H1 (cell line): ENCODE measurements at regions not wholly inside any gene's neighbourhood (a gene's known extent, or its start where the extent isn't known, plus 50 kb on each side); places are given as distances from the start of the nearest gene placed in this dataset.

Experiments
- CTCF ChIA-PET: fragments of 300-600 bp; sonication (Branson Sonifier 250); formaldehyde crosslinking; loops from one replicate; lab custom pipeline; 2021; ENCODE audit not compliant: partially characterized antibody; lab: Charles Lee
- POLR2A ChIA-PET: fragments of 300-600 bp; sonication (Branson Sonifier 250); formaldehyde crosslinking; loops from one replicate; lab custom pipeline; 2021; ENCODE audit warnings: inconsistent platforms; ENCODE audit not compliant: partially characterized antibody; lab: Charles Lee
- DNase-seq, 2 experiments: peaks; one replicate each; pipeline versions ENCODE4 v3.0.0 to v3.0.0-alpha.2; 2010 to 2022; ENCODE audit warnings: low spot score in 2 of 2, low read depth in 1 of 2, mixed read lengths in 1 of 2
- FAIRE-seq: peaks from 2 replicates; lab custom pipeline; 2011; peaks lifted over from hg19 to GRCh38; lab: Jason Lieb, UNC
- H2AFZ ChIP-seq: 2 replicates; pipeline ENCODE4 v1.8.1; 2012; ENCODE audit warnings: low read length, inconsistent platforms
- H2AK5ac ChIP-seq: 2 replicates; pipeline ENCODE4 v1.6.1; 2013; ENCODE audit warnings: low read depth, low read length
- H2BK120ac ChIP-seq: replicated peaks from 2 replicates; pipeline ENCODE3; 2013; ENCODE audit warnings: low read depth, low read length, inconsistent platforms
- H2BK12ac ChIP-seq: 2 replicates; pipeline ENCODE4 v1.6.1; 2013; ENCODE audit warnings: low read depth, low read length
- H2BK15ac ChIP-seq: 2 replicates; pipeline ENCODE4 v1.6.1; 2013; ENCODE audit warnings: low read length
- H2BK20ac ChIP-seq: 2 replicates; pipeline ENCODE4 v1.6.1; 2013; ENCODE audit warnings: low read length
- H2BK5ac ChIP-seq: 2 replicates; pipeline ENCODE4 v1.6.1; 2013; ENCODE audit warnings: low read depth, low read length
- H3K14ac ChIP-seq: 2 replicates; pipeline ENCODE4 v1.6.1; 2013; ENCODE audit warnings: inconsistent platforms; ENCODE audit not compliant: insufficient read length
- H3K18ac ChIP-seq: 2 replicates; pipeline ENCODE4 v1.6.1; 2013; ENCODE audit warnings: low read length; ENCODE audit errors: extremely low read depth
- H3K23ac ChIP-seq: 2 replicates; pipeline ENCODE4 v1.6.1; 2013; ENCODE audit warnings: inconsistent platforms; ENCODE audit not compliant: insufficient read length
- H3K23me2 ChIP-seq: 2 replicates; pipeline ENCODE4 v1.6.1; 2013; ENCODE audit warnings: low read depth, low read length
- H3K27ac ChIP-seq: 2 replicates; pipeline ENCODE4 v1.6.1; 2011; ENCODE audit warnings: low read depth, low read length, inconsistent platforms
- H3K27me3 ChIP-seq, 4 experiments: replicated peaks in 1 of 4; 1 replicate in 1 of 4; 2 replicates in 3 of 4; pipeline versions ENCODE4 v1.6.1 to v1.8.1; 2011 to 2013; ENCODE audit warnings: low read length in 3 of 4, mild to moderate bottlenecking in 3 of 4, inconsistent platforms in 2 of 4, mixed read lengths in 2 of 4, moderate library complexity in 1 of 4; ENCODE audit not compliant: control insufficient read depth in 3 of 4, insufficient read depth in 3 of 4; ENCODE audit errors: extremely low read depth in 1 of 4
- H3K36me3 ChIP-seq, 4 experiments: 2 replicates each; pipeline versions ENCODE4 v1.6.1 to v1.8.1; 2011 to 2013; ENCODE audit warnings: mild to moderate bottlenecking in 4 of 4, low read length in 3 of 4, moderate library complexity in 2 of 4, control low read depth in 1 of 4, inconsistent platforms in 1 of 4; ENCODE audit not compliant: insufficient read depth in 4 of 4, control insufficient read depth in 2 of 4
- H3K4ac ChIP-seq: replicated peaks from 2 replicates; pipeline ENCODE3; 2013; ENCODE audit warnings: low read length, low read depth, mixed read lengths, inconsistent platforms; ENCODE audit not compliant: insufficient read length
- H3K4me1 ChIP-seq, 4 experiments: replicated peaks in 1 of 4; 1 replicate in 1 of 4; 2 replicates in 3 of 4; pipeline versions ENCODE4 v1.6.1 to v1.8.1; 2011 to 2013; ENCODE audit warnings: low read length in 3 of 4, inconsistent platforms in 2 of 4, mixed read lengths in 1 of 4; ENCODE audit not compliant: insufficient read depth in 4 of 4, control insufficient read depth in 3 of 4
- H3K4me2 ChIP-seq, 2 experiments: 2 replicates each; pipeline versions ENCODE4 v1.6.1 to v1.8.1; 2011 to 2013; ENCODE audit warnings: low read depth in 2 of 2, low read length in 2 of 2, control low read depth in 1 of 2, inconsistent platforms in 1 of 2, mild to moderate bottlenecking in 1 of 2; ENCODE audit not compliant: insufficient read depth in 1 of 2
- H3K4me3 ChIP-seq, 4 experiments: fragments of 200-600, 300-600 bp in 1 of 4; sonication (generic), shearing (Covaris generic), sonication (Bioruptor Twin) in 1 of 4; 2 replicates each; pipeline versions ENCODE4 v1.5.1 to v1.8.1; 2011 to 2016; ENCODE audit warnings: low read length in 4 of 4, low read depth in 3 of 4, control low read depth in 2 of 4, inconsistent platforms in 2 of 4, mild to moderate bottlenecking in 2 of 4, mixed read lengths in 1 of 4, moderate library complexity in 1 of 4; ENCODE audit not compliant: insufficient read depth in 2 of 4; ENCODE audit errors: extremely low read depth in 1 of 4
- H3K56ac ChIP-seq: replicated peaks from 2 replicates; pipeline ENCODE3; 2013; ENCODE audit warnings: low read depth, mild to moderate bottlenecking, mixed read lengths, low read length, inconsistent platforms; ENCODE audit not compliant: insufficient read length
- H3K79me1 ChIP-seq: 2 replicates; pipeline ENCODE4 v1.6.1; 2013; ENCODE audit warnings: low read depth, low read length, control low read depth
- H3K79me2 ChIP-seq, 2 experiments: 2 replicates each; pipeline versions ENCODE4 v1.6.1 to v1.8.1; 2012 to 2013; ENCODE audit warnings: low read length in 2 of 2, mild to moderate bottlenecking in 2 of 2, inconsistent platforms in 1 of 2; ENCODE audit not compliant: insufficient read depth in 2 of 2, control insufficient read depth in 1 of 2
- H3K9ac ChIP-seq, 4 experiments: replicated peaks in 1 of 4; 1 replicate in 1 of 4; 2 replicates in 3 of 4; pipeline versions ENCODE4 v1.6.1 to v1.8.1; 2011 to 2013; ENCODE audit warnings: low read depth in 3 of 4, low read length in 3 of 4, control low read depth in 2 of 4, mild to moderate bottlenecking in 2 of 4, moderate library complexity in 2 of 4, inconsistent platforms in 1 of 4; ENCODE audit errors: extremely low read depth in 1 of 4
- H3K9me3 ChIP-seq, 2 experiments: 2 replicates each; pipeline versions ENCODE4 v1.6.1 to v1.8.1; 2012 to 2013; ENCODE audit warnings: mild to moderate bottlenecking in 2 of 2, moderate library complexity in 2 of 2, control low read depth in 1 of 2, inconsistent platforms in 1 of 2, low read depth in 1 of 2, low read length in 1 of 2, mixed read lengths in 1 of 2; ENCODE audit not compliant: insufficient read depth in 2 of 2
- H4K20me1 ChIP-seq, 2 experiments: replicated peaks in 1 of 2; 2 replicates each; pipeline versions ENCODE3 to v1.8.1; 2011 to 2013; ENCODE audit warnings: inconsistent platforms in 2 of 2, low read length in 2 of 2, mild to moderate bottlenecking in 1 of 2; ENCODE audit not compliant: insufficient read depth in 2 of 2, control insufficient read depth in 1 of 2
- H4K5ac ChIP-seq: 2 replicates; pipeline ENCODE4 v1.6.1; 2013; ENCODE audit warnings: low read length, low read depth, mixed read lengths, inconsistent platforms; ENCODE audit not compliant: insufficient read length
- H4K8ac ChIP-seq: 2 replicates; pipeline ENCODE4 v1.8.0; 2013; ENCODE audit warnings: mild to moderate bottlenecking, moderate library complexity, low read length, inconsistent platforms; ENCODE audit not compliant: insufficient read depth; ENCODE audit errors: extremely low read depth
- H4K91ac ChIP-seq: replicated peaks from 2 replicates; pipeline ENCODE3; 2013; ENCODE audit warnings: low read length, mixed read lengths, inconsistent platforms; ENCODE audit not compliant: insufficient read length
- BACH1 ChIP-seq: IDR thresholded peaks from 2 replicates; pipeline ENCODE4 v1.6.1; 2012; ENCODE audit warnings: low read length, improper control_type of control experiment
- BCL11A ChIP-seq, 2 experiments: IDR thresholded peaks; one replicate each; pipeline ENCODE4 v1.6.1; 2011; ENCODE audit warnings: low read depth in 2 of 2, low read length in 2 of 2, mild to moderate bottlenecking in 2 of 2
- CEBPB ChIP-seq: IDR thresholded peaks from 2 replicates; pipeline ENCODE4 v1.6.1; 2012; ENCODE audit warnings: low read depth, low read length
- CHD1 ChIP-seq: IDR thresholded peaks from 2 replicates; pipeline ENCODE4 v1.6.1; 2012; ENCODE audit warnings: low read depth, low read length, improper control_type of control experiment
- EZH2 ChIP-seq: fragments of 200-600 bp; sonication (generic); IDR thresholded peaks from 2 replicates; pipeline ENCODE4 v1.7.1; 2012; ENCODE audit warnings: low read depth, mild to moderate bottlenecking, moderate library complexity, low read length, inconsistent platforms; ENCODE audit not compliant: severe bottlenecking
- HDAC2 ChIP-seq, 2 experiments: fragments of 300-600 bp in 1 of 2; sonication (generic) in 1 of 2; IDR thresholded peaks; 2 replicates each; pipeline ENCODE4 v1.6.1; 2011 to 2012; ENCODE audit warnings: low read depth in 2 of 2, low read length in 2 of 2, mild to moderate bottlenecking in 2 of 2, moderate library complexity in 2 of 2, borderline replicate concordance in 1 of 2, inconsistent platforms in 1 of 2
- JUND ChIP-seq: IDR thresholded peaks from 2 replicates; pipeline ENCODE4 v1.6.1; 2011; ENCODE audit warnings: mild to moderate bottlenecking, improper control_type of control experiment, low read length
- KDM5A ChIP-seq: fragments of 200-600 bp; IDR thresholded peaks from 2 replicates; pipeline ENCODE4 v1.7.1; 2012; ENCODE audit warnings: mild to moderate bottlenecking, low read length, inconsistent platforms, mixed read lengths
- POLR2A ChIP-seq, 2 experiments: IDR thresholded peaks; 1 replicate in 1 of 2; 2 replicates in 1 of 2; pipeline ENCODE4 v1.6.1; 2011; ENCODE audit warnings: low read depth in 2 of 2, low read length in 2 of 2, mild to moderate bottlenecking in 2 of 2; ENCODE audit errors: control extremely low read depth in 1 of 2
- POLR2AphosphoS5 ChIP-seq: IDR thresholded peaks from 2 replicates; pipeline ENCODE4 v1.6.1; 2011; ENCODE audit warnings: low read depth, low read length
- RFX5 ChIP-seq: IDR thresholded peaks from 2 replicates; pipeline ENCODE4 v1.6.1; 2011; ENCODE audit warnings: low read depth, low read length, improper control_type of control experiment, borderline replicate concordance
- TCF12 ChIP-seq: IDR thresholded peaks from 2 replicates; pipeline ENCODE4 v1.6.1; 2011; ENCODE audit warnings: low read depth, mild to moderate bottlenecking, low read length
- WGBS, 2 experiments: shearing (Covaris generic) in 1 of 2; methylation state at CpG; one replicate each; pipeline versions ENCODE4 v1.1.6 to v1.1.7; 2013 to 2015; ENCODE audit warnings: low lambda C conversion rate in 2 of 2, mixed read lengths in 2 of 2, inconsistent platforms in 1 of 2, low coverage in 1 of 2, missing lambda C conversion rate in 1 of 2; ENCODE audit not compliant: insufficient replicate concordance in 2 of 2, insufficient coverage in 1 of 2, insufficient read length in 1 of 2; ENCODE audit errors: extremely low coverage in 1 of 2, missing lambda C conversion rate in 1 of 2; 5-methylcytosine and 5-hydroxymethylcytosine counted together
- TF ChIP-seq, protein P1 (sequence below): IDR thresholded peaks from 2 replicates; pipeline ENCODE4 v1.6.1; 2012; ENCODE audit warnings: inconsistent platforms
- TF ChIP-seq, protein P2 (sequence below): IDR thresholded peaks from 2 replicates; pipeline ENCODE4 v1.6.1; 2011; ENCODE audit warnings: low read depth, mild to moderate bottlenecking, low read length; ENCODE audit not compliant: insufficient read depth

- Histone ChIP-seq H3K56ac (no peak overlapping the region), H2BK15ac (no peak overlapping the region), H3K27ac (no peak overlapping the region), H3K4me1 (no peaks in the 10 kb centered on the region), H2AK5ac (no peak overlapping the region), H3K79me1 (no peaks in the 10 kb centered on the region), H3K79me2 (no peaks in the 10 kb centered on the region), H3K4me3 (no peak overlapping the region), H2BK20ac (no peak overlapping the region), H3K4me2 (no peak overlapping the region), H2BK12ac (no peak overlapping the region), H3K36me3 (no peaks in the 10 kb centered on the region), H3K27me3 (no peaks in the 10 kb centered on the region), H3K18ac (no peak overlapping the region), H4K20me1 (no peaks in the 10 kb centered on the region), H3K9me3 (no peaks in the 10 kb centered on the region; a peak in 1 of 4 replicates), H3K23me2 (no peaks in the 10 kb centered on the region), H4K91ac (no peak overlapping the region), H3K14ac (no peak overlapping the region), H3K4ac (no peak overlapping the region), H3K23ac (no peak overlapping the region), H2AFZ (no peak overlapping the region), H4K8ac (no peak overlapping the region), H3K9ac (no peak overlapping the region), H2BK5ac (no peak overlapping the region), H2BK120ac (no peak overlapping the region), H4K5ac (no peak overlapping the region)
- WGBS, 2 experiments = 83% methylated on average over 5 of the region's 5 CpGs; no CpG with 5 or more reads in 1 of the 2 experiments
- CTCF ChIA-PET = no interaction called here
- DNase-seq (no peak), FAIRE-seq (no peak)
- POLR2A ChIA-PET = no interaction called here
- TF ChIP-seq BCL11A (IDR thresholded peaks at IDR 0.05; ENCODE audit: low read depth in 2 of 2, low read length in 2 of 2) (no peak), KDM5A (no peak), JUND (no peak), CHD1 (no peak), HDAC2 (IDR thresholded peaks at IDR 0.05; ENCODE audit: borderline replicate concordance in 1 of 2, low read depth in 2 of 2, low read length in 2 of 2) (no peak), BACH1 (no peak), POLR2A (IDR thresholded peaks at IDR 0.05; ENCODE audit: control extremely low read depth in 1 of 2, low read depth in 2 of 2, low read length in 2 of 2) (no peak), EZH2 (no peak), CEBPB (no peak), TCF12 (no peak), RFX5 (no peak), POLR2AphosphoS5 (no peak)
- TF ChIP-seq, protein P1, sequence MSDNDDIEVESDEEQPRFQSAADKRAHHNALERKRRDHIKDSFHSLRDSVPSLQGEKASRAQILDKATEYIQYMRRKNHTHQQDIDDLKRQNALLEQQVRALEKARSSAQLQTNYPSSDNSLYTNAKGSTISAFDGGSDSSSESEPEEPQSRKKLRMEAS = no peak
- TF ChIP-seq, protein P2, sequence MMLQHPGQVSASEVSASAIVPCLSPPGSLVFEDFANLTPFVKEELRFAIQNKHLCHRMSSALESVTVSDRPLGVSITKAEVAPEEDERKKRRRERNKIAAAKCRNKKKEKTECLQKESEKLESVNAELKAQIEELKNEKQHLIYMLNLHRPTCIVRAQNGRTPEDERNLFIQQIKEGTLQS = no peak
These were observed 401.9 kb upstream of the CNTN4 start for GRCh38 chr3:1696669-1697275.
